ENCODE measurements at regions not wholly inside any gene's neighbourhood (a gene's known extent, or its start where the extent isn't known, plus 50 kb on each side); places are given as distances from the start of the nearest gene placed in this dataset.

DNA sequence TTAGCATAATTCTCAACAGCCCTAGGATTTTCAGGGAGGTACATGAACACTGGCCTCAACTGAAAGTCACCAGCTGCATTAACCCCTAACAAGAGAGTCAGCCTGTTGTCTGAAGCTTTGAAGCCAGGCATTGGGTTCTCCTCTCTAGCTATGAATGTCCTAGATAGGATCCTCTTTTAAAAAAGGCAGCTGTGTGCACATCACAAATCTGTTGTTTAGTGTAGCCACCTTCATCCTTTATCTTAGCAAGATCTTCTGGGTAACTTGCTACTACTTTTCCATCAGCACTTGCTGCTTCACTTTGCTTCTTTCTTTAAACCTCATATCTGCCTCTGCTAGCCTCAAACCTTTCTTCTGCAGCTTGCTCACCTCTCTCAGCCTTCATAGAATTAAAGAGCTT is 1692.1 kb downstream of the EFNB2 start:
- Histone ChIP-seq H3K79me2 (ENCODE audit: control insufficient read depth in 1 of 2, insufficient read depth in 2 of 2, low read length in 2 of 2) (no peaks in the 10 kb centered on the region), H2AK5ac (ENCODE audit: low read depth, low read length) (no peak overlapping the region), H2BK15ac (ENCODE audit: low read length) (no peak overlapping the region), H3K23ac (ENCODE audit: insufficient read length) (no peak overlapping the region), H4K8ac (ENCODE audit: extremely low read depth, insufficient read depth, low read length) (no peak overlapping the region), H3K4me2 (ENCODE audit: insufficient read depth in 1 of 2, low read depth in 2 of 2, low read length in 2 of 2) (no peak overlapping the region), H3K79me1 (ENCODE audit: low read depth, low read length) (no peaks in the 10 kb centered on the region), H3K27me3 (replicated peaks in 1 of 4; ENCODE audit: control insufficient read depth in 3 of 4, extremely low read depth in 1 of 4, insufficient read depth in 3 of 4, low read length in 3 of 4) (no peaks in the 10 kb centered on the region), H3K4me3 (ENCODE audit: extremely low read depth in 1 of 4, insufficient read depth in 2 of 4, low read depth in 3 of 4, low read length in 4 of 4) (no peak overlapping the region), H3K18ac (ENCODE audit: extremely low read depth, low read length) (no peak overlapping the region), H2BK5ac (ENCODE audit: low read depth, low read length) (no peak overlapping the region), H3K36me3 (ENCODE audit: control insufficient read depth in 2 of 4, insufficient read depth in 4 of 4, low read length in 3 of 4) (no peaks in the 10 kb centered on the region), H2AFZ (ENCODE audit: low read length) (no peak overlapping the region), H4K20me1 (replicated peaks in 1 of 2; ENCODE audit: control insufficient read depth in 1 of 2, insufficient read depth in 2 of 2, low read length in 2 of 2) (no peaks in the 10 kb centered on the region), H2BK120ac (replicated peaks; ENCODE audit: low read depth, low read length) (no peak overlapping the region), H3K56ac (replicated peaks; ENCODE audit: insufficient read length, low read depth, low read length) (no peak overlapping the region), H2BK20ac (ENCODE audit: low read length) (no peak overlapping the region), H3K27ac (ENCODE audit: low read depth, low read length) (no peak overlapping the region), H3K4ac (replicated peaks; ENCODE audit: insufficient read length, low read depth, low read length) (no peak overlapping the region), H4K91ac (replicated peaks; ENCODE audit: insufficient read length, low read length) (no peak overlapping the region), H3K9me3 (ENCODE audit: insufficient read depth in 2 of 2, low read depth in 1 of 2, low read length in 1 of 2) (no peaks in the 10 kb centered on the region), H3K4me1 (replicated peaks in 1 of 4; ENCODE audit: control insufficient read depth in 3 of 4, insufficient read depth in 4 of 4, low read length in 3 of 4) (peaks cover 0 to 4% (median 0%) of the 10 kb centered on the region in 4 experiments; a peak in 1 of 7 replicates), H3K23me2 (ENCODE audit: low read depth, low read length) (no peaks in the 10 kb centered on the region), H4K5ac (ENCODE audit: insufficient read length, low read depth, low read length) (no peak overlapping the region), H3K14ac (ENCODE audit: insufficient read length) (no peak overlapping the region), H2BK12ac (ENCODE audit: low read depth, low read length) (no peak overlapping the region), H3K9ac (replicated peaks in 1 of 4; ENCODE audit: extremely low read depth in 1 of 4, low read depth in 3 of 4, low read length in 3 of 4) (no peak overlapping the region)
- TF ChIP-seq SRF (IDR thresholded peaks at IDR 0.05; ENCODE audit: low read depth, low read length) = no peak
- TF ChIP-seq RBBP5 (IDR thresholded peaks at IDR 0.05; ENCODE audit: borderline replicate concordance, low read depth, low read length) = no peak
- FAIRE-seq (no peak), DNase-seq (ENCODE audit: low read depth in 1 of 2, low spot score in 2 of 2) (no peak)
- ChIA-PET CTCF (ENCODE audit: partially characterized antibody) (interaction anchor here (1.7 kb wide), 1 partner anchor 70 kb away, joined by 5 read pairs; no protein-coding TSS in a partner anchor), POLR2A (ENCODE audit: partially characterized antibody) (no interaction called here)
